GM19467 (cell line): ENCODE measurements at regions not wholly inside any gene's neighbourhood (a gene's known extent, or its start where the extent isn't known, plus 50 kb on each side); places are given as distances from the start of the nearest gene placed in this dataset.
"Not testable (repeated sequence)": the region's sequence is repeated elsewhere in the genome, so short reads cannot be mapped to it uniquely, and the experiment has no call there.

ENCODE experiments used
- ATAC-seq: cut with Tn5 transposase; IDR thresholded peaks from one replicate; pipeline ENCODE4 v1.9.1; 2021; ENCODE audit warnings: mild to moderate bottlenecking, moderate library complexity; ENCODE audit not compliant: unreplicated experiment

GRCh38 chr1:187787736-187788135 lies 959.0 kb downstream of the PLA2G4A start:
- ATAC-seq, result no peak

GRCh38 chr1:187788718-187789117 lies 960.0 kb downstream of the PLA2G4A start:
- no peak for ATAC-seq

- no peak for ATAC-seq
Measured at GRCh38 chr1:187790724-187791123, 962.0 kb downstream of the PLA2G4A start.

GRCh38 chr1:187794561-187794960 lies 965.8 kb downstream of the PLA2G4A start:
- no peak for ATAC-seq

- ATAC-seq, result no peak
Measured at GRCh38 chr1:187809549-187809948, 980.8 kb downstream of the PLA2G4A start.

- ATAC-seq, result no peak
Measured at GRCh38 chr1:187816646-187817045, 987.9 kb downstream of the PLA2G4A start.

- no peak for ATAC-seq
Measured at GRCh38 chr1:187817782-187818181, 989.0 kb downstream of the PLA2G4A start.

GRCh38 chr1:187819086-187819485 lies 990.3 kb downstream of the PLA2G4A start:
- ATAC-seq, result no peak

- ATAC-seq, result no peak
Measured at GRCh38 chr1:187836557-187836956, 1007.8 kb downstream of the PLA2G4A start.

- no peak for ATAC-seq
Measured at GRCh38 chr1:187837787-187838186, 1009.0 kb downstream of the PLA2G4A start.

- ATAC-seq, result no peak
Measured at GRCh38 chr1:187838335-187839293, 1009.9 kb downstream of the PLA2G4A start.

GRCh38 chr1:187839873-187840272 lies 1011.1 kb downstream of the PLA2G4A start:
- ATAC-seq, result no peak

GRCh38 chr1:187840557-187840956 lies 1011.8 kb downstream of the PLA2G4A start:
- ATAC-seq, result no peak

- no peak for ATAC-seq
Measured at GRCh38 chr1:187842406-187843165, 1013.8 kb downstream of the PLA2G4A start.

GRCh38 chr1:187844313-187844712 lies 1015.6 kb downstream of the PLA2G4A start:
- ATAC-seq, result no peak

- no peak for ATAC-seq
Measured at GRCh38 chr1:187847531-187847930, 1018.8 kb downstream of the PLA2G4A start.

- ATAC-seq, result no peak
Measured at GRCh38 chr1:187848321-187848720, 1019.6 kb downstream of the PLA2G4A start.

GRCh38 chr1:187850146-187850545 lies 1021.4 kb downstream of the PLA2G4A start:
- not testable (repeated sequence) for ATAC-seq

GRCh38 chr1:187853505-187853904 lies 1024.8 kb downstream of the PLA2G4A start:
- no peak for ATAC-seq

GRCh38 chr1:187854457-187854856 lies 1025.7 kb downstream of the PLA2G4A start:
- ATAC-seq, result no peak

GRCh38 chr1:187862506-187862905 lies 1033.8 kb downstream of the PLA2G4A start:
- ATAC-seq, result no peak

- ATAC-seq, result no peak
Measured at GRCh38 chr1:187870552-187870951, 1041.8 kb downstream of the PLA2G4A start.
